A172 (cell line): ENCODE measurements at regions not wholly inside any gene's neighbourhood (a gene's known extent, or its start where the extent isn't known, plus 50 kb on each side); places are given as distances from the start of the nearest gene placed in this dataset.

Experiments used
- DNase-seq: peaks from one replicate; pipeline ENCODE4 v3.0.0-alpha.2; 2015; ENCODE audit warnings: low spot score

GRCh38 chr10:129078346-129078745, 388.7 kb upstream of the MGMT start:
- no peak for DNase-seq

- DNase-seq, result no peak
Observed at GRCh38 chr10:129078746-129079145, 388.3 kb upstream of the MGMT start.

- DNase-seq, result no peak
Observed at GRCh38 chr10:129079705-129080104, 387.3 kb upstream of the MGMT start.

GRCh38 chr10:129085811-129086210, 381.2 kb upstream of the MGMT start:
- no peak for DNase-seq

GRCh38 chr10:129089341-129089740, 377.7 kb upstream of the MGMT start:
- no peak for DNase-seq

GRCh38 chr10:129090165-129090564, 376.9 kb upstream of the MGMT start:
- no peak for DNase-seq

- no peak for DNase-seq
Observed at GRCh38 chr10:129090618-129091366, 376.2 kb upstream of the MGMT start.

- DNase-seq, result no peak
Observed at GRCh38 chr10:129093641-129094040, 373.4 kb upstream of the MGMT start.

GRCh38 chr10:129094233-129094632, 372.8 kb upstream of the MGMT start:
- DNase-seq, result no peak

GRCh38 chr10:129094861-129095260, 372.2 kb upstream of the MGMT start:
- no peak for DNase-seq

GRCh38 chr10:129095680-129096064, 371.4 kb upstream of the MGMT start:
- DNase-seq, result no peak

GRCh38 chr10:129096065-129096984, 370.7 kb upstream of the MGMT start:
- no peak for DNase-seq

GRCh38 chr10:129097776-129098330, 369.2 kb upstream of the MGMT start:
- DNase-seq, result no peak

- DNase-seq, result no peak
Observed at GRCh38 chr10:129098517-129098916, 368.5 kb upstream of the MGMT start.

GRCh38 chr10:129099486-129099885, 367.6 kb upstream of the MGMT start:
- DNase-seq, result no peak

- DNase-seq, result no peak
Observed at GRCh38 chr10:129099992-129100391, 367.0 kb upstream of the MGMT start.

- no peak for DNase-seq
Observed at GRCh38 chr10:129101232-129101980, 365.6 kb upstream of the MGMT start.

- DNase-seq, result no peak
Observed at GRCh38 chr10:129102906-129103693, 363.9 kb upstream of the MGMT start.

GRCh38 chr10:129104266-129105045, 362.6 kb upstream of the MGMT start:
- no peak for DNase-seq

- DNase-seq, result no peak
Observed at GRCh38 chr10:129105266-129105665, 361.8 kb upstream of the MGMT start.
